Activated gamma-delta T cell treated with anti-CD3 and anti-CD28 coated beads, Interleukin-2, amount 50 U/mL, for 16 hours (primary cell): ENCODE measurements at regions not wholly inside any gene's neighbourhood (a gene's known extent, or its start where the extent isn't known, plus 50 kb on each side); places are given as distances from the start of the nearest gene placed in this dataset.

Experiments
- DNase-seq: peaks from one replicate; pipeline ENCODE4 v3.0.0-alpha.2; 2020; ENCODE audit warnings: low read depth

- no peak for DNase-seq
These were observed 201.7 kb upstream of the CHRNA7 start for GRCh38 chr15:31828594-31828993.

GRCh38 chr15:31830591-31830990 is 199.7 kb upstream of the CHRNA7 start:
- DNase-seq = no peak

GRCh38 chr15:31831596-31831995 is 198.7 kb upstream of the CHRNA7 start:
- DNase-seq = no peak

DNA sequence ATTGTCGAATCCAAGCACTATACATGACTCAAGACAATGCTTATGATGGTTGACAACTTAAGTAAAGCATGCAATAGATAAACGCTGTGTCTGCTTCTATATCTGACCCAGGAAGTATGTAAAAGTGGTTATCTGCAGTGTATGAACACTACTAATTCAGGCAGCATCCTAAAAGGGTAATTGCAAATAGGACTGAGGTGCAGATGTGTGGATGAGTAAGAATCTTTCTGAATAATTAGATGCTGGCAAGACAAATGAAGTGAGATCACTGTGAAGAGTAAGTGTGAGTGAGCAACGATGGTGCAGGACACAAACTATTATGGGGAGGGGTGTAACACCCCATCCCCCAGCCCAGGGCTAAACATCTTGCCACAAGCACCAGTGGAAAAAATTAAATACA is 195.7 kb upstream of the CHRNA7 start:
- no peak for DNase-seq

- DNase-seq = no peak
These were observed 190.9 kb upstream of the CHRNA7 start for GRCh38 chr15:31839388-31839787.

DNA sequence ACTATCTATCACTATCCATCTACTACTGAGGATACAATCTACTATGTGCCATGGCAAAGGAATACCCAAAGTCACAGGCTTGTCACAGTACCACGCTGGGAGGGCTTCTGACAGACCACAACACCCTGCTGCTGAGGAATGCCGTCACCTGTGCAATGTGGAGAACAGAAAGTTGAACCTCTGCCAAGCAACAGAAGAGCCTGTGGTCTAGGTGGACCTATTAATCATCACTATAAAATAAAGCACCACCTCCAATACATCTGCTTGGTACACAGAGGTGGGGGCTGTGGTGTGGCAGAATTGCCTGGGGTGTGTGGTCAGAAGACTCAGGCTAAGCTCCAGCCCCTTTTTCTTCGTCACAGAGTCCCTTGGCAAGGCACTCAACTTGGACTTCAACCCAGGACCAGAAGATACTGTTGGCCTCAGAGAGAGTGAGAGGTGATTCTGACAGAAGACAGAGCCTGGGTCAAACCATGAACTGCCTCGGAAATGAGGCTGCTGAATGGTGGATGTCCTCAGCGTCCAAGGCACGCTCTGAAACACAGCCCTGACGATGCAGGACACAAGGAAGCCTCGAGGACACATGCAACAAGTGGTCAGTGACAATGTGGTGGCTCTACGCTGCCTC is 189.4 kb upstream of the CHRNA7 start:
- DNase-seq = no peak

DNA sequence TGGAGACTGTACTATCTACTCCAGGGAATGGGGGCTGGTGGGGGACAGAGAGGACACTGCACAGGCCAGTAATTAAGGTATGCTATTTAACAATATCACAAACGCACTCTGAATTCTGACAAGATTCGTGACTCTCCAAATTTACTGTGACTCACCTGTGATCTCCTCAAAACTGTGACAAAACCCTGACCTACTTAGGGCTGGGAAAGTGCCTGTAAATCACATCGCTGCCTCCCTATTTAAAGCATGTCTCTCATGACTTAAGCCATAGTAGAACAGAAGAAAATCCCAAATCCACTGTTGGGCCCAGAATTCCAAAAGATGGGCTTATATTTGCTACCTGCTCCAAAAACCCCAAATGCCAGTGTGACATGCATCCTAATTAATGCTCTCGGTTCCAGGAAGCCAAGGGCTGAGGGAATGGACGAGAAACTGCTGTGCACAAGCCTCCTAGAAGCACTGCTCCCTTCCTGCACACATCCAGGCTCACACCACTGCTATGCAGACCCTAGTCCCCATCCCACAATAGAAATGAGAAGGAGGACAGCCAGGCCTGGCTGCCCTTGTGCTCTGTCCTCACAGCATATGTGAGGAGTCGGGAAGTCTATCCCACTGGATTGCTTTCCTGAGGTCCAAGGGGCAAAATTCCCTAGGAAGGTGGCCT is 187.7 kb upstream of the CHRNA7 start:
- no peak for DNase-seq

DNA sequence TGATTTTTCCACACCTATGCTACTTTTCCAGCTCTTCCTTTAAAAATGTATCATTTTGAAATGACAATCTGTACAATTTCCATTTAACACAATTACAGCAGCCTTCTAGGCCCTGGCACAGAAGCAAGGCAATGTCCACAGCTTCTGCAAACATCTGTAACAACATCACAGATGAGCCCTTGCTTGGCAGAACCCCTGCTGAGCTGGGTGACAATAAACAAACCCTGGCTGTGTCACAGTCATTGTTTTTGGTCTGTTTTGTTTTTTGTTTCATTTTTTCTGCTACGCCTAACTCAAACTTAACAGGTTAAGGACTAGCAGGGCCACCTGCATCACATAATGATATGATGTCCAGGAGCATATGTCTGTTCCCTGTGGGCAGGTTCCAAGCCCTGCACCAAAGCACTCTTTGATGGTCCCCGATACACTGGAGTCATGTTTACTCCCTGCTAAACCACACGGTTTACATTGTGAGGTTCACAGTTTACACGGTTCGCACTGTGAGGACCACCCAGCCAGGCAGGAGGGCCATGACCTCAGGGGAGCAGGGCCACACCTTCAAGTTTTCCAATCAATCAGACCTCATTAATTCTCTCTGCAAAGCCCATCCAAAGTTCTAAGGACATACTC is 186.8 kb upstream of the CHRNA7 start:
- DNase-seq = no peak

GRCh38 chr15:31845791-31846190 is 184.5 kb upstream of the CHRNA7 start:
- no peak for DNase-seq

DNA sequence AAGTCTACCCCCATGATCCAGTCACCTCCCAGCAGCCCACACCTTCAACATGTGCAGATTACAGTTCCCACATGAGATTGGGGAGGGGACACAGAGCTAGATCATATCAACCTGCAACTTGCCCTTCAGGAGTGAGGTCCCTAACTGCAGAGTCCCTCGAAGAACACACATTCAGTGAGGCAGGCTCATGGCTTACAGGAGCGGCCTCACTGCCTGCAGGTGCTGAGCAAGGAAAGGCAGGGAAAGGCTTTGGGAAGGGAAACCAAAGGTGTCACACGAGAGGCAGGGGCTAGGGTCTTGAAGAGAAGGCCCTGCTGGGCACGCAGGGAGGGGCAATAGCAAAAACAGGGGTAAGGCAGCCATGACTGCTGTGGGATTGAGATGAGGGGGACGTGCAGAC is 182.4 kb upstream of the CHRNA7 start:
- no peak for DNase-seq

DNA sequence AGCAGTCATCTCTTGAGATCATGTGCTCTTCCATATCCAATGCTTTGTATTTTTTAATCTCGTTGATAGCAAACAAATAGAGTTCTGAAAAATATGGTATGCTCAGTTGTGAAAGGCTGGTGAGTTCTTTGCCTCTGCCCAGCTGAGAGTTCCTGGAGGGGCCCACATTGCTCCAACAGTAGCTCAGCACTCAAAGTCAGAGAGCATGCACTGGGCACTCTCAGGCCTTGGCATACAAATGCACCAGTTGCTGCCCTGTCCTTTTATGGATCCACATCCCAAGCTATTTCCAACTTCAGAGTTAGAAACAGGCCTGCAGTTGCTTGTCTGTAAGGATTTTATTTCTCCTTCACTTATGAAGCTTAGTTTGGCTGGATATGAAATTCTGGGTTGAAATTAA is 181.7 kb upstream of the CHRNA7 start:
- DNase-seq = no peak

- no peak for DNase-seq
These were observed 177.1 kb upstream of the CHRNA7 start for GRCh38 chr15:31852933-31853799.

DNA sequence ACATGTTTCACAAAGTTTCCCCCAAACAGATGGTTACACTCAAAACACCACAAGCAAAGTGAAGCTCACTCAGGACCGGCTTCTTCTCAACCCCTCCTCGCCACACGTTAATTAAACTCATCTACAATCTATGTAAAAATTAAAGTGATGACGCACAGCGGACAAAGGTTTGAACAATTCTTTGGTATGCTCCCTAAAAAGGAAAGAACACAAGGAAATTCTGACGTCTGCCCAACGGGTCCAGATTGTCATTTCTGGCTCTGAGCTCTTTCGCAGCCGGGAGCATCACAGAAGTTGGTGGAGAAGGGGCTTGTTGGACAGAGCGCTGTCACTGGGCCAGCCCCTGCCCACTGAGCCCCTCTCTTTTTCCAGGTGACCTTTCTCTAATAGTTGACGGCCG is 173.7 kb upstream of the CHRNA7 start:
- no peak for DNase-seq

GRCh38 chr15:31857194-31857593 is 173.1 kb upstream of the CHRNA7 start:
- no peak for DNase-seq

DNA sequence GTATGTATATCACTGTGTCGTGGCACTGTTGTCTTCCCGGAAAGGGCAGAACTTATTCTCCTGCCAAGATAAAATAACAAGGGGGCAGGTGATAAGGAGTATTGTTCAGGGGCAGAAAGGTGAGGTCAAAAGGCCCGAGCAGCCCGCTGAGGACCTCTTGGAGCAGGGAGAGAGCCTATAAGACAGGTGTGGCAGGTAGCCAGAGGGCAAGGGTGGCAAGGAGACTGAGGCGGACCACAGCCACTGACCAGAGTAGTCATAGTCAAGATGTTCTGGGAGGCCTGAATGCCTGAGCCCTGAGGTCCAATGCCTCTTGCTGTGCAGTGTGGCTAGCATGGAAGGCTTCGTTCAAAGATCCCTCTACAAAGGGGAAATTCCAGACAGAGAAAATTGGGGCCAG is 172.3 kb upstream of the CHRNA7 start:
- no peak for DNase-seq

DNA sequence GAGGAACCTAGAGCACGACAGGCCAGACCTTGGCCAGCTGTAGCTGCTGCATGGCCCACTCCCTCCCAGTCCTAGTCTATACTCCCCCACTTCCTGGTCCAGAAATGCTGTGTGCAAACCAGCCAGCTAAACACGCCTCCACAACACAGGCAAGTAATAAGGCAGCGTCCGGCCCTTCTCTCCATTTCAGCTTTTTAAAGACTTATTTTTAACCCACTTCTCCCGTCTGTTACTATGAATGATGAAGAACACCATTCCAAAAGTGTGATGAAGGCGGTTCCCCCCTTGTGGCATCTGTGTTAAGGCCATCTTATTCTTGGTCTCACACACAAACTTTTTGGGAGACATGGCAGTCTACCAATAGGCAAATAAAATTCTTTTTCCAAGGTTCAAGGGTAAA is 164.1 kb upstream of the CHRNA7 start:
- no peak for DNase-seq

GRCh38 chr15:31867536-31868442 is 162.5 kb upstream of the CHRNA7 start:
- peak; percentile 38 for DNase-seq

DNA sequence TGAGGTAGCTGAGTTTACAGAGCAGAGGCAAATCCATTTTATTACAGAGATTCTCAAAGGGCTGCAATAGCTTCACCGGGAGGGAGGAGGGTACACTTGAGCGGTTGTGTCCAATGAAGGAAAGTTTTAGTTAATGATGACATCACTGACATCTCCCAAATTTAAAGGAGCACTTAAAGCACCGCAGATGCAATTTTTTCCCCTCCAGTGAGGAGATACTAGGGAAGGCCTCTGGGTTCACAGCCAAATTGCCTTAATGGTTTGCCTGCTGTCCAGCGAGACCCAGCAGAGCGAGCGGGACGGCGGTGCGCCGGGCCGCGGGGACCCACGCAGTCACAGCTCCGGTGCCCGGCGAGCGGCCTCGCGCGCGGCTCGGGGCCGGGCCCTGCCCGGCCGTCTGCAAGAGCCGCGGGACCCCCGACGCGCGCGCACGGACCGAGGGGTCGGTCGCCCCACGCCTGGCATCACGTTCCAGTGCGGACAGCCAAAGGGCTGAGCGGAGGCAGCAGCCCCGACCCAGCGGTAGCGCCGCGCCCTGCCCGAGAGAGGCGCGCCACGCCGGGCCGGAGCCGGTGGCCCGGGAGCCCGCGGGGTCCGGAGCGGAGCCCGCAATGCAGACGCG is 160.5 kb upstream of the CHRNA7 start:
- no peak for DNase-seq

- DNase-seq = peak; percentile 66
These were observed 159.8 kb upstream of the CHRNA7 start, which contains the start of gene OTUD7A for GRCh38 chr15:31870328-31871165. TSS of gene OTUD7A (minus strand) at chr15:31870673.
